Choroid plexus epithelial cell (primary cell): ENCODE measurements at regions not wholly inside any gene's neighbourhood (a gene's known extent, or its start where the extent isn't known, plus 50 kb on each side); places are given as distances from the start of the nearest gene placed in this dataset.

Experiments
- DNase-seq: peaks from one replicate; pipeline ENCODE4 v3.0.0-alpha.2; 2010; ENCODE audit warnings: low read depth
- H3K4me3 ChIP-seq: 2 replicates; pipeline ENCODE4 v1.5.1; 2011; ENCODE audit warnings: low read depth, mild to moderate bottlenecking, control low read depth, low read length, moderate library complexity
- CTCF ChIP-seq: conservative IDR thresholded peaks from 2 replicates; pipeline ENCODE4 v1.5.1; 2011; ENCODE audit warnings: low read depth, mild to moderate bottlenecking, control low read depth, inconsistent platforms, low read length, moderate library complexity

- no peak for TF ChIP-seq CTCF
- DNase-seq = no peak
- no peak overlapping the region for H3K4me3 ChIP-seq
These were observed 131.2 kb upstream of the HCCS start for GRCh38 chrX:10979956-10980355.

- H3K4me3 ChIP-seq = no peak overlapping the region
- no peak for TF ChIP-seq CTCF
- peak; percentile 14 for DNase-seq
These were observed 129.6 kb upstream of the HCCS start for GRCh38 chrX:10981506-10981905.

GRCh38 chrX:10983526-10983925 lies 127.6 kb upstream of the HCCS start:
- no peak overlapping the region for H3K4me3 ChIP-seq
- TF ChIP-seq CTCF = no peak
- no peak for DNase-seq

GRCh38 chrX:10984213-10984612 lies 126.9 kb upstream of the HCCS start:
- no peak overlapping the region for H3K4me3 ChIP-seq
- TF ChIP-seq CTCF = no peak
- DNase-seq = no peak

- no peak for DNase-seq
- TF ChIP-seq CTCF = no peak
- H3K4me3 ChIP-seq = no peak overlapping the region
These were observed 124.5 kb upstream of the HCCS start for GRCh38 chrX:10986616-10987015.

- TF ChIP-seq CTCF = no peak
- DNase-seq = no peak
- H3K4me3 ChIP-seq = no peak overlapping the region
These were observed 122.5 kb upstream of the HCCS start for GRCh38 chrX:10988653-10989052.

- H3K4me3 ChIP-seq = no peak overlapping the region
- DNase-seq = peak; percentile 13
- no peak for TF ChIP-seq CTCF
These were observed 121.7 kb upstream of the HCCS start for GRCh38 chrX:10989386-10989785.
